OCI-M1 (cell line): ENCODE measurements at regions not wholly inside any gene's neighbourhood (a gene's known extent, or its start where the extent isn't known, plus 50 kb on each side); places are given as distances from the start of the nearest gene placed in this dataset.
A peak's percentile ranks its signal among the peaks of the same experiment; 100 is the strongest.

ENCODE experiments used
- DNase-seq: peaks from one replicate; lab custom pipeline; 2025; lab: John Stamatoyannopoulos, UW

DNA sequence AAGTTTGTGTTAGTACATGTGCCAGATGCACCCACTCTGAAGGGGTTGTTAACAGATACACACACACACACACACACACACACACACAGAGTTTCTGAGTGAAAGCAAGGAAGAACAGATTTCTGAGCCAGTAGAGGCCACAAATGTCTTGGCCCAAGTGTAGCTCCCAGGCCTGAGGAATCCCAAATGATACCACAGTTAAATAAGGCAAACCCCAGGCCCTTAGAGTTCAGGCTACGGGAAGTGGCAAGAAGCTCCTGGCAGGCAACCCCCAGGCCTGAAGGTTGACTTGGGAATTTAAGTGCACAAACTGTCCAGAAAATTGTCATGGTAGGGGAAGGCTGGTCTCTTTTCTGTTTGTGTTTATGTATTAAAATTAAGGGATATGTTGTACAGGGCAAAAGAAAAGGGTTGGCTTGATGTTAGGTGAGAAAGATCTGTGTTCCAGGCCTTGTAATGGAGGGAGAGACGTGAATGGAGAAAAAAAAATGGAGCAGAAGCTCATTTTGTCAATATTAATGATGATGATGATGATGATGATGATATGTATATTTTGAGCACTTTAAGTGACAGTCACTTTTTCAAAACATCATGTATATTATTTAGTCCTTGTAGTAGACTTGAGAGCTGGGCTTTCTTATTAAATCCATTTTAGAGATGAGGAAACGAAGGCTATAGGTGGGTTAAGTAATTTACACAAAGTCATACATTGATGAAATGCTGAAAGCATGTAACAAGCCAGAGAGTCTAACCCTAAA lies 317.0 kb upstream of the JAG1 start:
- DNase-seq: no peak

- DNase-seq: no peak
Observed at GRCh38 chr20:10992731-10993130, 318.9 kb upstream of the JAG1 start.

GRCh38 chr20:10994991-10995700 lies 321.3 kb upstream of the JAG1 start:
- no peak for DNase-seq

DNA sequence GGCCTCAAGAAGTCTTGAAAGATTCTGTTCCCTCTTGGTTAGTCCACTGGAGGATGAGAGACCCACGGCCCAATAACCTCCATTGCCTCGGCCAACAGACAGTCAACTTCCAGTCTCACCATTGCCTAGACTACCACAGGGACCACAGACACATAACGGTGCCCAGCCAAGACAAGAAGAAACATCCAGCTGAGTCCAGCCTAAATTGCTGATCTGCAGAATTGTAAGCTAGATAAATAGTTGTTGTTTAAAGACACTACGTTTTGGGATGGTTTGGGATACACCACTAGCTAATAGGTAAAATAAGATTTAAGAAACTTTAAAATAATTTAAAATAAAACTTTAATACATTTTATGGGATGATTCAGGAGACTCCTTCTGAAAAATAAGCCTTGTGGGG lies 324.7 kb upstream of the JAG1 start:
- no peak for DNase-seq

DNA sequence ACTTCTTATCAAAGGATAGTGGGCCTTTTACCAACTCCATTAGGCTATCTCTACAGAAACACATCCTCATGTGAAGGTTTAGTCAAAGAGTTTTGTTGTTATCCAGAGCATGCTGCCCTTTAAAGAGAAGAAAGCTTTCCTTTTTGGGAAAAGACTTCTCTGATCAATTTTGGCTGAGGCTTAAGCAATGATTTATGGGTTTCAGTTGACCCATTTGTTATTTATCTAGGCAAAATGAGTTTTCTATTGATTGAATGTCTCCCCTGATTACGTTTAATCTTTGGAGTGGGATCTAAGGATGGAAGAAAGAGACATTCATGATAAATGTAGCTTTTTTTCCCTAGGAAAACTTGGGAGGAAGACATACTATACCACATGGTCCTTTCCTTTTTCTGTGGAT lies 326.6 kb upstream of the JAG1 start:
- DNase-seq: no peak

GRCh38 chr20:11001302-11001701 lies 327.5 kb upstream of the JAG1 start:
- no peak for DNase-seq

- DNase-seq: no peak
Observed at GRCh38 chr20:11001764-11002540, 328.2 kb upstream of the JAG1 start.

DNA sequence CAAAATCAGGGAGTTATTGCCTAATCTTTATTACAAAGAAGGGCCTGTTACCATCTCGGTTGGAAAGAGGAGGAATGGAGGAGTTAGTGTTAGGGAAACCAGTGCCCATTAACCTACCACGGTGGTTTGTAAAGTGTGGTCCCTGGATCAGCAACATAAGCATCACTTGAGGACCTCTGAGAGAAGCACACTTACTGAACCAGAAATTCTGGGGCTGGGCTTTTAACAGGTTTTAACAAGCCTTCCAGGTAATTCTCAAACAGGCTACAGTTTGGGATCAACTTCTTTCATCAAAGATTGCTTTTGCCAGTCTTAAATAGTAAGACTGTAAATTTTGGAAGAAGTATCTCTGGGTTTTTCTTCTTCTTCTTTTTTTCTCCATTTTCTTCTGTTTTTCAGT lies 329.5 kb upstream of the JAG1 start:
- no peak for DNase-seq

DNA sequence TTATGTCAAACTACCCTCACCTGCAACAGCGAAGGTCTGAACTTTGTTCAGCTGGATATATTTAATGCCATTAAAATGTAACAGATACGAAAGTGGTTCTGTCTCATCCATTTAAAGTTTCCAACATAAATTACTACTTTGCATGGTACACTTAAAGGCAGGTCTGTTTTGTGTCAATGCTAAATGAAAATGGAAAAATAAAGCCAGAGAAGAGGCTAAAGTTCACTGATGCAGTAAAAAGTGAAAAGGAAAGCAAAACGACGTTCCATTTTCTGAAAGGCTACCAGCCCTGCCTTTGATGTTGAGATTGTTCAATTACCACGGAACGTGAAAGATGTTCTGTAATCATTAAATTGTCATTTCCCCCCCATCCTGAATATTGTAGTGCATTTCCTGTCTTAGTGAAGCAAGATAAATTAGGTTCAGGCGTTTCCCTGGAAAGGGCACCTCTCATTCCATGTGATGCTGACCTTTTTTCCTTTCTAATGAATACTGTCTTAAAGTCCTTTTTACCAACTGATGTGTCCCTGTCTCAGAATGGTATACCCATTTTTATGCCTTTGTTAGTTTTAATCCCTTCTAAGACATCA lies 334.7 kb upstream of the JAG1 start:
- no peak for DNase-seq

GRCh38 chr20:11011653-11012052 lies 337.9 kb upstream of the JAG1 start:
- DNase-seq: no peak

DNA sequence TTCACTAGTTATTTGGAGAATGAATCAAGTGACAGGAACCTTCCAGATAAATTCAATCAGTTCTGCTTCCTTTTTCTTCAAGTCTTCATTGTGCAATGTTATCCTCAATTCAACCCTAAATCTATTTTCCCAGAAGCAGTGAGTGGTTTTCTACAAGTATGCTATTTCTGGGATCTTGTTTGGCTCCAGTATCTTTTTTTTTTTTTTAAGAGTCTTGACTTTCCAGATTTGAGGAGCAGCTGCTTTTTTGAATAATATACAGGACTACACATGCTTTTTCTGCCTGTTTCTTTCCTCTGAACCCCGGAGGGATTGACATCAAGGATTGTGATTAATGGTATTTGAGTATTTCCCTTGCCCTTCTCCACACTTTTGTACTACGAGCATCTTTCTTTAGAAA lies 339.2 kb upstream of the JAG1 start:
- peak; percentile 13 for DNase-seq

DNA sequence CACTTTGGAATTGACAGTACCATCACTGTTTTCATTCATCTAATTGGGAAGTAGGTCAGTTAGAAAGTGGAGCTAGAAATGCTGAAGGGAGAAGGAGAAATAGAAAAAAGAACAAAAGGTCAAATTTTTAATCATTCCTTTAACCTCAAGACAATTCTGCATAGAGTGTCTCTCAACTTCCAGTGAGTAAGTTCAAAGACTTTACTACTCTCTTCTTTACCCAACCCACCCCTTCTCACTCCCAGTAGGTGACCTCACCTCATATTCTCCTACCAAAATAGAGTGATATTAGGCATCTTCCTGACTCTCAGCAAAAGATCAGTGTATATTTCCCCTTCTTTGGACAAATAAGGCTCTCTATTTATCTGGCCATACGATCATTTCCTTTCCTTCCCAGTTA lies 340.0 kb upstream of the JAG1 start:
- DNase-seq: no peak

GRCh38 chr20:11015440-11015839 lies 341.6 kb upstream of the JAG1 start:
- DNase-seq: no peak

DNA sequence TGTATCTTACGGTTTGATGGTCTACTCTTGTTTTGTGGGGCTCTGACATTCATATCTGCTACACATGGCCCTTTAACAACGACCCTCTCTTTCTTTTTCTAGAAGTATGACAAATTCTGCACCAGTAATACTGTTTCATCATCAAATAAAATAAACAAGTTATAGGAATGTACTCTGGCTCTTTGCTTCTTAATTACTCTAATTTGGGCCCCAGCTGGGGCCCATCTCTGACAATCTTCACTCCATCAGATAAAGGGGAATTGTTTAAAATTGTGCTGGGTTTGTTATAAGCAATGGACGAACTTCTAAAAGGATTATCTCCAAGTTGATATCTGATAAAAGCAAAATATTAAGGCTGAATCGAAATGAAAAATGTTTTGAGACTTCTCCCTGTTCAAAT lies 343.6 kb upstream of the JAG1 start:
- DNase-seq: no peak

DNA sequence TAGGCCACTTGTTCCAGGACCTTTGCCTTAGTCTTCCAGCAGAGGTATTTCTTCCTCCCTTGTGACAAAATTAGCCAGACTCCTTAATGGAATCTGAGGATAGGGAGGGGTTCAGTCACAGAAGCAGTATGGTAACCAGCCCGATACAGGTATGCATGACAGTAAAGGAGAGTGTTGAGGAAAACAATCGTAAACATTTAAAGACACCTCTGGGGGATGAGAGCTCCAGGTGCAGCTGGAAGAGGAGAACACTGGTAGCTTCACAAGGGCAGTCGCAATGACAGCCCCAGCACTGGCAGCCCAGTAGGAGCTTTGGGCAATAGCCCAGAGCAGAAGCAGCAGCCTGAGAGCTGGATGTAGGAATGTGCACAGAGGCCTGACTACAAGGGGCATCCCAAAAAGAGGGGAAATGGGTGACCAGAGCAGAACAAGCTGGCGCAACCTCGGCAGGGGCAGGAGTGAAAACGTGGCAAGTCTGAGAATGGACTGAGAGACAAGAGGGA lies 344.9 kb upstream of the JAG1 start:
- no peak for DNase-seq

DNA sequence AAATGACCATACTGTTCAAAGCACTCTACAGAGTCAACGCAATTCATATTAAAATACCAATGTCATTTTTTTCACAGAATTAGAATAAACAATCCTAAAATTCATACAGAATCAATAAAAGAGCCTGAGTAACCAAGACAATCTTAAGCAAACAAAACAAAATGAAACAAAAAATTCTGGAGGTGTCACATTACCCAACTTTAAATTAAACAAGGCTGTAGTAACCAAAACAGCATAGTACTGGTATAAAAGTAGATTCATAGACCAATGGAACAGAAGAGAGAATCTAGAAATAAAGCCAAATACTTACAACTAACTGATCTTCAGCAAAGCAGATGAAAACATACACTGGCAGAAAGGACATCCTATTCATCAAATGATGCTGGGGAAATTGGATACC lies 346.9 kb upstream of the JAG1 start:
- DNase-seq: no peak

DNA sequence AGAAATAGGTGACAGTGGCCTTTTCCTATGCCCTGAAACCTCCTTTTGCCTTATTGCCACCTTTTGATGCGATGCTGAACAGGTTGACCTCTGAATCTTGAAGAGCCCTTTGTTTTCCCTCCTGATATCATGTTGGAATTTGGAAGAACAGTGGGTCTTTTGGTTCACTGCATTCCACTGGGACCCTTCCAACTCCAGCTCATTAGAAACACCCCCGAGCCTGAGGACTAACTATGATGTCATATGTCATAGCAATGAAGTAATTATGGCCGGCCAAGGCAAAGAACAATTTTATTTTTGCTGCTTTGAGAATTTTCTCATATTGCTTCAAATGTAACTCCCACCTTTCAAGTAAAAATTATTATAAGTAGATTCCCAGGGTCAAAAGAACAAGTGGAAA lies 353.4 kb upstream of the JAG1 start:
- DNase-seq: no peak

GRCh38 chr20:11030351-11030750 lies 356.6 kb upstream of the JAG1 start:
- no peak for DNase-seq

DNA sequence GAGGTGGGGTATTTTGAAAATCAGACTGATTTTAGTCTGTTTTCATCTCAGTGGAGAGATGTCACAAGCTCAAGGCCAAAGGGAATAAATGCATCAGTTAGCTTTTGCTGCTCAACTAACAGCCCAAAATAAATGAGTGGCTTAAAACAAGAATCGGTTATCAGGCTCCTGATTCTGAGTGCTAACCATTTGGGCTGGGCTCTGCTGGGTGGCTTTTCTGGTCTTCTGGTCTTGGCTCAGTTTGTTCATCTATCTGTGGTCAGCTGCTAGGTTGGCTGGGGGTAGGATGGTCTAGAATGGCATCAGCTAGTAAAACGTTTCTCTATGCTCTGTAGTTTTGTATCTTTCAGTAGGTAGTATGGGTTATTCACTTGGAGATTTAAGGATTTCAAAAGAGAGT lies 357.5 kb upstream of the JAG1 start:
- no peak for DNase-seq

DNA sequence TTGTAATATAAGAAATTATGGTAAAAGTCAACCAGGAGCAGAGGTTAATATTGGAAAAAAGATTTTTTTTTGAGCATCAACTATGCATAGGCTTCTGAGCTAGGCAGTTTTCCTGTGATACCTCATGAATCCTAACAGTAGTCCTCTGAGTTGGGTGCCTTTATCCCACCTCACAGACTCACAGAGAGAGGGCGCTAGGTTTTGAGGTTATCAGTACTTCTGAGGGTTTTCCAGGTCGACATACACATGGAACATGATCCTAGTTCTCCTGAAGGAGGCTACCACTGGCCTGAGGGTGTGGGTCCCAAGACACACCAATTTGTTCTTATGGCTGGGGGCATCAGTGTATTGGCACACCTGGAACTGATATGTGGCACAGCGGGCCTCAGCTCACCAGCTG lies 358.8 kb upstream of the JAG1 start:
- no peak for DNase-seq

- no peak for DNase-seq
Observed at GRCh38 chr20:11034025-11034424, 360.2 kb upstream of the JAG1 start.

DNA sequence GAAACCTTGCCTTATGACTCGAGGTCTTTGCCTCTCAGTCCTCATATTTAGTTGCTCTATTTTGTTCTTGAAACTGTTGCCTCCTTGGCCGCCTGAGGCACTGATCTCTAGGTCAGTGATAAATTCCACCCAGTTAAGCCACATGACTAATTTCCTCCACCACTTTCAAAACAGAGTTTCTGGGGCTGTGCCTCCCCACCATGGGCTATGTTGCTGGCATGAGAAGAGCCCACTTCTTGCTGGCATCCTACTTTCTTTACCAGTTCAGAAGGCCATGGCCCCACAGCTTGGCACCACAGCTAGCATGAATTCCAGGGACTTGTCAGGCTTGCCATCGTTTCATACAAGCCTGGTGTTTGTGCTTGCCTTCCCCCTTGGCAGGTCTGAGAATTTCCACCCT lies 361.4 kb upstream of the JAG1 start:
- no peak for DNase-seq

DNA sequence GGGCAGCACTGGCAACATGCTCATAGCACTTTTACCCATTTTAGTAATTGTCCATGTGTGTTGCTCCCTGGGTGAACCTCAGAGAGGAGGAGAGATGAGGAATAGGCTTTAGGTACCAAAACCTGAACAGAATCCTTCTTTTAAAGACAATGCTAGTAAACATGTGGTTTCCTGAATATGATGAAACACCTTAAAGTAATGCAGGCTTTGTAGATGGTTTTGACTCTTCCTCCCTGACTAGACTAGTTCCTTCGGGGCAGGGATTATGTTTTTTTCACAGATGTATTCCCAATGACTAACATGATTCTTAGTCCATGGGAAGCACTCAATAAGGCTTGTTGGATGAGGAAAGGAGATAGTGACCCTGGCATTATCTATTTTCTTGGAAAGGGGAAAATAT lies 367.6 kb upstream of the JAG1 start:
- no peak for DNase-seq
